GM23248 (cell line): ENCODE measurements at regions not wholly inside any gene's neighbourhood (a gene's known extent, or its start where the extent isn't known, plus 50 kb on each side); places are given as distances from the start of the nearest gene placed in this dataset.

ENCODE experiments used
- EZH2 ChIP-seq: fragments of 200-600 bp; sonication (generic); IDR thresholded peaks from 2 replicates; pipeline ENCODE4 v1.6.1; 2018; ENCODE audit warnings: antibody characterized with exemption, mild to moderate bottlenecking; ENCODE audit not compliant: insufficient read depth, poor library complexity, severe bottlenecking
- EZH2phosphoT487 ChIP-seq: fragments of 200-600 bp; sonication (generic); IDR thresholded peaks from 2 replicates; pipeline ENCODE4 v1.6.1; 2018; ENCODE audit warnings: antibody characterized with exemption, moderate library complexity, mild to moderate bottlenecking, low read depth; ENCODE audit not compliant: insufficient read depth

GRCh38 chr10:128704716-128705115 is 578.5 kb upstream of the MKI67 start:
- TF ChIP-seq EZH2 (no peak), EZH2phosphoT487 (no peak)
